Upper lobe of right lung (tissue), 1 donor: ENCODE measurements at regions not wholly inside any gene's neighbourhood (a gene's known extent, or its start where the extent isn't known, plus 50 kb on each side); places are given as distances from the start of the nearest gene placed in this dataset.
"Not testable (repeated sequence)": the region's sequence is repeated elsewhere in the genome, so short reads cannot be mapped to it uniquely, and the experiment has no call there.

Experiments used
- ATAC-seq: fragments of 200-7000 bp; cut with Tn5 transposase; one replicate; pipeline ENCODE4 v1.9.1; 2020; ENCODE audit warnings: mild to moderate bottlenecking, moderate library complexity
- DNase-seq: peaks from one replicate; pipeline ENCODE4 v3.0.0-alpha.2; 2020
- H3K27ac ChIP-seq: fragments of 200-600 bp; one replicate; pipeline ENCODE4 v1.8.0; 2022
- H3K27me3 ChIP-seq: fragments of 200-600 bp; one replicate; pipeline ENCODE4 v1.8.0; 2022; ENCODE audit warnings: mild to moderate bottlenecking
- H3K36me3 ChIP-seq: fragments of 200-600 bp; one replicate; pipeline ENCODE4 v1.8.0; 2022
- H3K4me1 ChIP-seq: fragments of 200-600 bp; one replicate; pipeline ENCODE4 v1.8.0; 2022
- H3K4me3 ChIP-seq: fragments of 200-600 bp; one replicate; pipeline ENCODE4 v1.8.0; 2022; ENCODE audit warnings: mild to moderate bottlenecking
- H3K9me3 ChIP-seq: fragments of 200-600 bp; one replicate; pipeline ENCODE4 v1.8.0; 2022
- CTCF ChIP-seq: fragments of 200-600 bp; IDR thresholded peaks from one replicate; pipeline ENCODE4 v1.8.0; 2022; ENCODE audit warnings: antibody characterized with exemption
- intact Hi-C: fragments of 100-400 bp; cut with DNase I; formaldehyde crosslinking; loops from one replicate; pipeline ENCODE4 v1.11.0; 2022
- donor health status: DM: no; HTN: yes; CAD: no; lungs with severe emphysema.

GRCh38 chrX:14303891-14304290 is 225.4 kb upstream of the GLRA2 start:
- H3K27me3 ChIP-seq: no peaks in the 10 kb centered on the region
- H3K36me3 ChIP-seq: no peaks in the 10 kb centered on the region
- no peak for DNase-seq
- no peak for ATAC-seq
- H3K27ac ChIP-seq: no peak overlapping the region
- no peak for TF ChIP-seq CTCF
- no peaks in the 10 kb centered on the region for H3K9me3 ChIP-seq
- H3K4me3 ChIP-seq: no peak overlapping the region
- intact Hi-C loops: no loop called here
- no peaks in the 10 kb centered on the region for H3K4me1 ChIP-seq

GRCh38 chrX:14302561-14302960 is 226.8 kb upstream of the GLRA2 start:
- intact Hi-C loops, H3K27me3 ChIP-seq, H3K27ac ChIP-seq, H3K36me3 ChIP-seq, DNase-seq, H3K4me3 ChIP-seq, H3K9me3 ChIP-seq, H3K4me1 ChIP-seq, ATAC-seq: not testable (repeated sequence)

- Histone ChIP-seq H3K4me3 (no peak overlapping the region), H3K4me1 (no peaks in the 10 kb centered on the region), H3K27me3 (no peaks in the 10 kb centered on the region), H3K9me3 (no peaks in the 10 kb centered on the region), H3K27ac (no peak overlapping the region), H3K36me3 (no peaks in the 10 kb centered on the region)
- DNase-seq (no peak), ATAC-seq (no peak)
- intact Hi-C loops: no loop called here
- TF ChIP-seq CTCF: no peak
These were observed 229.0 kb upstream of the GLRA2 start for GRCh38 chrX:14300376-14300775.

- no peak for TF ChIP-seq CTCF
- no peak for ATAC-seq
- Histone ChIP-seq H3K4me1 (no peaks in the 10 kb centered on the region), H3K4me3 (no peak overlapping the region), H3K9me3 (no peaks in the 10 kb centered on the region), H3K36me3 (no peaks in the 10 kb centered on the region), H3K27ac (no peak overlapping the region), H3K27me3 (no peaks in the 10 kb centered on the region)
- DNase-seq: no peak
- intact Hi-C loops: no loop called here
These were observed 233.9 kb upstream of the GLRA2 start for GRCh38 chrX:14295426-14295825.

GRCh38 chrX:14291666-14292500 is 237.5 kb upstream of the GLRA2 start:
- DNase-seq (no peak), ATAC-seq (no peak)
- no peak for TF ChIP-seq CTCF
- Histone ChIP-seq H3K36me3 (no peaks in the 10 kb centered on the region), H3K4me3 (no peak overlapping the region), H3K4me1 (no peaks in the 10 kb centered on the region), H3K9me3 (no peaks in the 10 kb centered on the region), H3K27me3 (no peaks in the 10 kb centered on the region), H3K27ac (no peak overlapping the region)
- intact Hi-C loops: no loop called here

GRCh38 chrX:14290335-14290734 is 239.0 kb upstream of the GLRA2 start:
- Histone ChIP-seq H3K9me3 (no peaks in the 10 kb centered on the region), H3K4me1 (no peaks in the 10 kb centered on the region), H3K27ac (no peak overlapping the region), H3K36me3 (no peaks in the 10 kb centered on the region), H3K4me3 (no peak overlapping the region), H3K27me3 (no peaks in the 10 kb centered on the region)
- DNase-seq (no peak), ATAC-seq (no peak)
- TF ChIP-seq CTCF: no peak
- intact Hi-C loops: no loop called here
